ENCODE measurements at regions not wholly inside any gene's neighbourhood (a gene's known extent, or its start where the extent isn't known, plus 50 kb on each side); places are given as distances from the start of the nearest gene placed in this dataset.
"Not testable (repeated sequence)": the region's sequence is repeated elsewhere in the genome, so short reads cannot be mapped to it uniquely, and the experiment has no call there.

GRCh38 chr6:27827477-27827876, 84.7 kb downstream of the OR2B2 start:
- not testable (repeated sequence) for H3K9ac ChIP-seq (ENCODE audit: low read depth in 1 of 2, low read length in 2 of 2); H3K27me3 ChIP-seq (ENCODE audit: control insufficient read depth in 4 of 4, insufficient read depth in 4 of 4, low read length in 3 of 4); H3K36me3 ChIP-seq (ENCODE audit: control insufficient read depth in 4 of 4, insufficient read depth in 3 of 4, low read depth in 1 of 4, low read length in 3 of 4); H3K4me3 ChIP-seq (ENCODE audit: low read depth in 1 of 3, low read length in 3 of 3); H3K27ac ChIP-seq (ENCODE audit: low read depth in 1 of 2, low read length in 2 of 2); H3K9me3 ChIP-seq (ENCODE audit: control insufficient read depth in 4 of 4, low read length in 3 of 4); DNase-seq (ENCODE audit: low spot score)
- peaks cover 8 to 35% (median 14%) of the 10 kb centered on the region in 4 donors for H3K4me1 ChIP-seq (ENCODE audit: control insufficient read depth in 4 of 4, insufficient read depth in 4 of 4, low read length in 3 of 4)
- 70% methylated on average over 33 of the region's 35 CpGs for WGBS

DNA sequence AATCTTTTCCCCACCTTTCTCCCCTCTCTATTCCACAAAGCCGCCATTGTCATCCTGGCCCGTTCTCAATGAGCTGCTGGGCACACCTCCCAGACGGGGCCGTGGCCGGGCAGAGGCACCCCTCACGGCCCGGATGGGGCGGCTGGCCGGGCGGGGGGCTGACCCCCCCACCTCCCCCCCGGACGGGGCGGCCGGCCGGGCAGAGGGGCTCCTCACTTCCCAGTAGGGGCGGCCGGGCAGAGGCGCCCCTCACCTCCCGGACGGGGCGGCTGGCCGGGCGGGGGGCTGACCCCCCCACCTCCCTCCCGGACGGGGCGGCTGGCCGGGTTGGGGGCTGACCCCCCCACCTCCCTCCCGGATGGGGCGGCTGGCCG, 85.6 kb downstream of the OR2B2 start:
- not testable (repeated sequence) for H3K9ac ChIP-seq (ENCODE audit: low read depth in 1 of 2, low read length in 2 of 2); DNase-seq (ENCODE audit: low spot score); H3K36me3 ChIP-seq (ENCODE audit: control insufficient read depth in 4 of 4, insufficient read depth in 3 of 4, low read depth in 1 of 4, low read length in 3 of 4); H3K9me3 ChIP-seq (ENCODE audit: control insufficient read depth in 4 of 4, low read length in 3 of 4); H3K4me3 ChIP-seq (ENCODE audit: low read depth in 1 of 3, low read length in 3 of 3); H3K27me3 ChIP-seq (ENCODE audit: control insufficient read depth in 4 of 4, insufficient read depth in 4 of 4, low read length in 3 of 4); H3K27ac ChIP-seq (ENCODE audit: low read depth in 1 of 2, low read length in 2 of 2)
- WGBS = 43% methylated on average over 21 of the region's 30 CpGs
- H3K4me1 ChIP-seq (ENCODE audit: control insufficient read depth in 4 of 4, insufficient read depth in 4 of 4, low read length in 3 of 4) = peaks cover 8 to 33% (median 13%) of the 10 kb centered on the region in 4 donors

GRCh38 chr6:27825848-27826611, 86.2 kb downstream of the OR2B2 start:
- H3K27me3 ChIP-seq (ENCODE audit: control insufficient read depth in 4 of 4, insufficient read depth in 4 of 4, low read length in 3 of 4); H3K9me3 ChIP-seq (ENCODE audit: control insufficient read depth in 4 of 4, low read length in 3 of 4); H3K36me3 ChIP-seq (ENCODE audit: control insufficient read depth in 4 of 4, insufficient read depth in 3 of 4, low read depth in 1 of 4, low read length in 3 of 4); DNase-seq (ENCODE audit: low spot score); H3K9ac ChIP-seq (ENCODE audit: low read depth in 1 of 2, low read length in 2 of 2); H3K4me3 ChIP-seq (ENCODE audit: low read depth in 1 of 3, low read length in 3 of 3); H3K27ac ChIP-seq (ENCODE audit: low read depth in 1 of 2, low read length in 2 of 2): not testable (repeated sequence)
- peaks cover 8 to 34% (median 12%) of the 10 kb centered on the region in 4 donors for H3K4me1 ChIP-seq (ENCODE audit: control insufficient read depth in 4 of 4, insufficient read depth in 4 of 4, low read length in 3 of 4)
- WGBS = 67% methylated on average over 14 of the region's 15 CpGs

DNA sequence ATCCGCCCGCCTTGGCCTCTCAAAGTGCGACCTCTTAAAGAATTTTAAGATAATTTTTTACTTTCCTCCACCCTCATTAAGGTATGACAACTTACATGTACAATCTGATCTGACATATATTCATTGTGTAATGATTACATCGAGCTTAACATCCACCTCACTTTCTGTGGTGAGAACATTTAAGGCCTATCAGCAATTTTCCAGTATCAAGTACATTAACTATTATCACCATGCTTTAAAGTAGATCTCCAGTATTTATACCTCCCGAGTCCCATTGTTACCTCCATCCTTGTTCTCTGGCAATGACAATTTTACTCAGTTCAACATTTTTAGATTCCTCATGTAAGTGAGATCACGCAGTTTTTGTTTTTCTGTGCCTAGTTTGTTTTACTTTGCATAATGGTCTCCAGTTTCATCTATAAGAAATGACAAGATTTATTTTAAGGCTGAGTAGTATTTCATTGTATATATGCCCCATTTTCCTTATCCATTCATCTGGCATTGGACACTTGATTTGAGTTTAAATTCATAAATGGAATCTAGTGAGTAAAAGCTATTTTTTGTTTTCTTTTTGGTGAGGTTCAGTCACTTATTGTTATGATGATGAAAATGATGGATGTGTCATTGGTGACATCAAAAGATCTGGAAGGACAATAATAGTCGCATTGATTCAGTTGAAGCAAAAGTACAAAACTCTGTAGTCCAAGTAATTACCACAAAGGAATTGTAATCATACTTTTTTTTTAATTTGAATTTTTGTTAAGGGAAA, 87.0 kb downstream of the OR2B2 start:
- DNase-seq (ENCODE audit: low spot score) = no peak
- H3K4me1 ChIP-seq (ENCODE audit: control insufficient read depth in 4 of 4, insufficient read depth in 4 of 4, low read length in 3 of 4) = peaks cover 7 to 28% (median 11%) of the 10 kb centered on the region in 4 donors
- peak overlapping the region; percentile 68 to 92 (median 85) for H3K4me3 ChIP-seq (ENCODE audit: low read depth in 1 of 3, low read length in 3 of 3)
- H3K9me3 ChIP-seq (ENCODE audit: control insufficient read depth in 4 of 4, low read length in 3 of 4) = no peaks in the 10 kb centered on the region
- H3K27ac ChIP-seq (ENCODE audit: low read depth in 1 of 2, low read length in 2 of 2) = peak overlapping the region; percentile 89 to 94
- no peaks in the 10 kb centered on the region for H3K27me3 ChIP-seq (ENCODE audit: control insufficient read depth in 4 of 4, insufficient read depth in 4 of 4, low read length in 3 of 4)
- 35% methylated on average over 7 of the region's 7 CpGs for WGBS
- H3K9ac ChIP-seq (ENCODE audit: low read depth in 1 of 2, low read length in 2 of 2) = peak overlapping the region; percentile 79 to 90
- TF ChIP-seq SP1 (IDR thresholded peaks at IDR 0.05) (no peak), YY1 (IDR thresholded peaks at IDR 0.05) (no peak), FOXA2 (IDR thresholded peaks at IDR 0.05) (no peak), HNF4A (conservative IDR thresholded peaks at IDR 0.05) (no peak), HNF4G (IDR thresholded peaks at IDR 0.05) (no peak)
- TF ChIP-seq, protein P1, sequence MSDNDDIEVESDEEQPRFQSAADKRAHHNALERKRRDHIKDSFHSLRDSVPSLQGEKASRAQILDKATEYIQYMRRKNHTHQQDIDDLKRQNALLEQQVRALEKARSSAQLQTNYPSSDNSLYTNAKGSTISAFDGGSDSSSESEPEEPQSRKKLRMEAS (IDR thresholded peaks at IDR 0.05) = no peak
- TF ChIP-seq, protein P2, sequence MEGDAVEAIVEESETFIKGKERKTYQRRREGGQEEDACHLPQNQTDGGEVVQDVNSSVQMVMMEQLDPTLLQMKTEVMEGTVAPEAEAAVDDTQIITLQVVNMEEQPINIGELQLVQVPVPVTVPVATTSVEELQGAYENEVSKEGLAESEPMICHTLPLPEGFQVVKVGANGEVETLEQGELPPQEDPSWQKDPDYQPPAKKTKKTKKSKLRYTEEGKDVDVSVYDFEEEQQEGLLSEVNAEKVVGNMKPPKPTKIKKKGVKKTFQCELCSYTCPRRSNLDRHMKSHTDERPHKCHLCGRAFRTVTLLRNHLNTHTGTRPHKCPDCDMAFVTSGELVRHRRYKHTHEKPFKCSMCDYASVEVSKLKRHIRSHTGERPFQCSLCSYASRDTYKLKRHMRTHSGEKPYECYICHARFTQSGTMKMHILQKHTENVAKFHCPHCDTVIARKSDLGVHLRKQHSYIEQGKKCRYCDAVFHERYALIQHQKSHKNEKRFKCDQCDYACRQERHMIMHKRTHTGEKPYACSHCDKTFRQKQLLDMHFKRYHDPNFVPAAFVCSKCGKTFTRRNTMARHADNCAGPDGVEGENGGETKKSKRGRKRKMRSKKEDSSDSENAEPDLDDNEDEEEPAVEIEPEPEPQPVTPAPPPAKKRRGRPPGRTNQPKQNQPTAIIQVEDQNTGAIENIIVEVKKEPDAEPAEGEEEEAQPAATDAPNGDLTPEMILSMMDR (IDR thresholded peaks at IDR 0.05; ENCODE audit: low read depth, low read length, missing input control) = no peak
- H3K36me3 ChIP-seq (ENCODE audit: control insufficient read depth in 4 of 4, insufficient read depth in 3 of 4, low read depth in 1 of 4, low read length in 3 of 4) = no peaks in the 10 kb centered on the region
